C1 segment of cervical spinal cord (tissue), 14 donors: ENCODE measurements at regions not wholly inside any gene's neighbourhood (a gene's known extent, or its start where the extent isn't known, plus 50 kb on each side); places are given as distances from the start of the nearest gene placed in this dataset.
"Not testable (repeated sequence)": the region's sequence is repeated elsewhere in the genome, so short reads cannot be mapped to it uniquely, and the experiment has no call there.

Source experiments
- DNase-seq, 14 donors: peaks; one replicate each; lab custom pipeline; 2025; lab: John Stamatoyannopoulos, UW

- DNase-seq = peak in 13 of 14 donors; percentile 6 to 84 (median 28)
Observed at GRCh38 chr4:128454281-128454871, 166.8 kb upstream of the PGRMC2 start.

DNA sequence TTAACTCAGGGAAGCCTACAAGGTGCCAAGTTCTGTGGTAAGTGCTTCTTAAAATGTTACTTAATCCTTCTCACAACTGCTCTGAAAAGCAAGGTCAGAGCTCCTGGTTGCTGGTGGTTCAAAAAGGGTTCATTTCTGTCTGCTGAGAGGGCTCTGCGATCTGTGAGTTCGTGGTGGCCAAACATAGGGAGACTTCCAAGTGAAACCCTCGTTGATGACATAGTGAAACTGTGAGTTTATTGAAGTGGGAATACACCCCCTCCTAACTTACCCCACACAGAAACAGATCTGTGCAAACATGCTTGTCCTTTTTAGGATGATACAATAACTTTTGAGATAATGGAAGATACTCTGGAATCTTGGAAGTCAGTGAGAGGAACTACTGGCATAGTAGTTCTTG, 164.8 kb upstream of the PGRMC2 start:
- DNase-seq = no peak

- no peak for DNase-seq
Observed at GRCh38 chr4:128451270-128451905, 163.8 kb upstream of the PGRMC2 start.

GRCh38 chr4:128450326-128451120, 162.9 kb upstream of the PGRMC2 start:
- DNase-seq = no peak

- DNase-seq = no peak
Observed at GRCh38 chr4:128449251-128449650, 161.6 kb upstream of the PGRMC2 start.

DNA sequence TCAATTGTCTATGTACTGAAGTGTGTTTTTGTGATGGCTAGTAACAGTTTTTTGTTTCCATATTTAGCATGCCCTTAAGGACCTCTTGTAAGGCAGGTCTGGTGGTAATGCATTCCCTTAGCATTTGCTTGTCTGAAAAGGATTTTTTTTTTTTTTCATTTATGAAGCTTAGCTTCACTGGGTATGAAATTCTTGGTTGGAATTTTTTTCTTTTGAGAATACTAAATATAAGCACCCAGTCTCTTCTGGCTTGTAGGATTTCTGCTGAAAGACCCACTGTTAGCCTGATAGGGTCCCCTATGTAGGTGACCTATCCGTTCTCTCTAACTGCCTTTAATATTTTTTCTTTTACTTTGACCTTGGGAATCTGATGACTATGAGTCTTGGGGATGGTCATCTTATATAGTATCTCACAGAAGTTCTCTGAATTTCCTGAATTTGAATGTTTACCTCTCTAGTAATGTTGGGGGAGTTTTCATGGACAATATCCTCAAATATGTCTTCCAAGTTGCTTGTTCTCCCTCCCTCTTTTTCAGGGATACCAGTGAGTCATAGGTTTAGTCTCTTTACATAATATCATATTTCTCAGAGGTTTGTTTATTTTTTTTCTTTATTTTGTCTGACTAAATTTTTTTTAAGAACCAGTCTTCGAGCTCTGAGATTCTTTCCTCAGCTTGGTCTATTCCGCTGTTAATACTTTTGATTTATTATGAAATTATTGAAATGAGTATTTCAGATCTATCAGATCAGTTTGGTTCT, 157.1 kb upstream of the PGRMC2 start:
- no peak for DNase-seq

DNA sequence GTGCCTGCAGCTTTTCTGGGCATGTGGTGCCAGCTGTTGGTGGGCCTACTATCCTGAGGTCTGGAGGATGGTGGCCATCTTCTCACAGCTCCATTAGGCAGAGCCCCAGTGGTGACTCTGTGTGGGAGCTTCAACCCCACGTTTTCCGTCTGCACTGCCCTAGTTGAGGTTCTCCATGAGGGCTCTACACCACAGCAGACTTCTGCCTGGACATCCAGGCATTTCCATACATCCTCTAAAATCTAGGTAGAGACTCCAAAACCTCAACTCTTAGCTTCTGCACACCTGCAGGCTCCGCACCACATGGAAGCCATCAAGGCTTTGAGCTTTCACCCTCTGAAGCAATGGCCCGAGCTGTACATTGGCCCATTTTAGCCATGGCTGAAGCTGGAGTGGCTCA, 153.3 kb upstream of the PGRMC2 start:
- no peak for DNase-seq

DNA sequence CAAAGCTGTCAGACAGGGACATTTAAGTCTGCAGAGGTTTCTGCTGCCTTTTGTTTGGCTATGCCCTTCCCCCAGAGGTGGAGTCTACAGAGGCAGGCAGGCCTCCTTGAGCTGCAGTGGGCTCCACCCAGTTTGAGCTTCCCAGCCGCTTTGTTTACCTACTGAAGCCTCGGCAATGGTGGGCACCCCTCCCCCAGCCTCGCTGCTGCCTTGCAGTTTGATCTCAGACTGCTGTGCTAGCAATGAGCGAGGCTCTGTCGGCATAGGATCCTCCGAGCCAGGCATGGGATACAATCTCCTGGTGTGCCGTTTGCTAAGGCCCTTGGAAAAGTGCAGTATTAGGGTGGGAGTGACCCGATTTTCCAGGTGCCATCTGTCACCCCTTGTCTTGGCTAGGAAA, 149.4 kb upstream of the PGRMC2 start:
- DNase-seq = not testable (repeated sequence)

DNA sequence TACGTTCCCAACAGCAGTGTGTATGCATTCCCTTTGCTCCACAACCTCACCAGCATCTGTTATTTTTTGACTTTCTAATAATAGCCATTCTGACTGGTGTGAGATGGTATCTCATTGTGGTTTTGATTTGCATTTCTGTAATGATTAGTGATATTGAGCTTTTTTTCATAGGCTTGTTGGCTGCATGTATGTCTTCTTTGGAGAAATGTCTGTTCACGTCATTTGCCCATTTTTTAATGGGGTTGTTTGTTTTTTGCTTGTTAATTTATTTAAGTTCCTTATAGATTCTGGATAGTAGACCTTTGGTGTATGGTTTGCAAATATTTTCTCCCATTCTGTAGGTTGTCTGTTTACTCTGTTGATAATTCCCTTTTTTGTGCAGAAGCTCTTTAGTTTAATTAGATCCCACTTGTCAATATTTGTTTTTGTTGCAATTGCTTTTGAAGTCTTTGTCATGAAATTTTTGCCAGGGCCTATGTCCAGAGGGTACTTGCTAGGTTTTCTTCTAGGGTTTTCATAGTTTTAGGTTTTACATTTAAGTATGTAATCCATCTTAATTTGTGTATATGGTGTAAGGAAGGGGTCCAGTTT, 141.5 kb upstream of the PGRMC2 start:
- not testable (repeated sequence) for DNase-seq

DNA sequence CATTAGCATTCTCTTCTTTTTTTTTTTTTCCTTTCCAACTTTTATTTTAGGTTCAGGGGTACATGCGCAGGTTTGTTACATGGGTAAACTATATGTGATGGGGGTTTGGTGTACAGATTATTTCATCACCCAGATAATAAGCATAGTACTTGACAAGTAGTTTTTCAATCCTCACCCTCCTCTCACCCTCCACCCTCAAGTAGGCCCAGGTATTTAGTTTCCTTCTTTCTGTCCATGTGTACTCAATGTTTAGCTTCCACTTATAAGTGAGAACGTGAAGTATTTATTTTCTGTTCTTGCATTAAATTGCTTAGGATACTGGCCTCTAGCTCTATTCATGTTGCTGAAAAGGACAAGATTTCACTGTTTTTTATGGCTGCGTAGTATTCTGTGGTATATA, 140.8 kb upstream of the PGRMC2 start:
- no peak for DNase-seq

DNA sequence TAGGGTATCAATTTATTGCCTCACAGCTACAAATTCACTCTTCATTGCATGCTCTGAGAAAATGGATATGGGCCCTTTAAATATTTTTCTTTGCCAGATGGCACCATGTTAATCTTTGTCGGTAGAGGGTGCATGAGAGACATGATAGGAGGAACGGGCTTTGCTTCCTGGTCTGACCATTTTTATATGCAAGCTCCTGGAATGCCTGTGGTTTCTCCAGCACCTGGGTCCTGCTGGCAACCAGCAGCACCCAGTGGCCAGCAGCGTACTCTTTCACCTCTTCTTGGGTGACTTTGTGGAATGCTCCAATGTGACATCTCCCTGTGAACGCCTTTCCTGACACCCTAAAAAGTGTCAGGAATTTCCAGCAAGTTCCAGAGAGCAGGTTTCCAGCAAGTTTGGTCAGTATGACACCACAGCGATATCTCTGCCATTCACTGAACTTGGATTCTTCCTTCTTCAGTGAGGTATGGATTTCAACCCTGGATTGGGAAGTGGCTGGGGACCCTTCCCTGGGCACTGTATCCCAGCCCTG, 140.3 kb upstream of the PGRMC2 start:
- no peak for DNase-seq

GRCh38 chr4:128424527-128425497, 137.2 kb upstream of the PGRMC2 start:
- DNase-seq = no peak

DNA sequence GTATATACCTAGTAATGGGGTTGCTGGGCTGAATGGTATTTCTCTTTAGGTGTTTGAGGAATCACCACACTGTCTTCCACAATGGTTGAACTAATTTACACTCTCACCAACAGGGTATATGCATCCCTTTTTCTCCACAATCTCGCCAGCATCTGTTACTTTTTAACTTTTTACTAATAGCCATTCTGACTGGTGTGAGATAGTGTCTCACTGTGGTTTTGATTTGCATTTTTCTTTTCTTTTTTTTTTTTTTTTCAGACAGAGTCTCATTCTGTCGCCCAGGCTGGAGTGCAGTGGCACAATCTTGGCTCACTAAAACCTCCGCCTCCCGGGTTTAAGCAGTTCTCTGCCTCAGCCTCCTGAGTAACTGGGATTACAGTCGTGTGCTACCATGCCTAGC, 134.7 kb upstream of the PGRMC2 start:
- not testable (repeated sequence) for DNase-seq

- no peak for DNase-seq
Observed at GRCh38 chr4:128416921-128417320, 129.3 kb upstream of the PGRMC2 start.

DNA sequence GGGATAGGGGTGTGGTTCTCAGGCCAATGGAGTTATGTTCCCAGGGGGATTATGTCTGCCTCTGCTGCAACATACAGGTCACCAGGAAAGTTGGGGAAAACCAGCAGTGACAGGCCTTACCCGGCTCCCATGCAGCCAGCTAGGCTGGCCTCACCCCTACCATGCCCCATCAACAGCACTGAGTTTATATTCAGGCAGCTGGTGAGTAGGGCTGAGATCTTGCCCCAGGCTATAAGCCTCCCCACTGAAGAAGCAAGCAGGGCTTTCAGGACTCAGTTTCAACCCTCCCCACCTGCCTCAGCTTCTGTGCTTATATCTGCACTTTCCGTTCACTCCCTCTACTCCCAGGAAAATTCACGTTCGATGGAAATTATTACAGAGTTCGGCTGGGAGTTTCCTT, 122.4 kb upstream of the PGRMC2 start:
- DNase-seq = no peak

DNA sequence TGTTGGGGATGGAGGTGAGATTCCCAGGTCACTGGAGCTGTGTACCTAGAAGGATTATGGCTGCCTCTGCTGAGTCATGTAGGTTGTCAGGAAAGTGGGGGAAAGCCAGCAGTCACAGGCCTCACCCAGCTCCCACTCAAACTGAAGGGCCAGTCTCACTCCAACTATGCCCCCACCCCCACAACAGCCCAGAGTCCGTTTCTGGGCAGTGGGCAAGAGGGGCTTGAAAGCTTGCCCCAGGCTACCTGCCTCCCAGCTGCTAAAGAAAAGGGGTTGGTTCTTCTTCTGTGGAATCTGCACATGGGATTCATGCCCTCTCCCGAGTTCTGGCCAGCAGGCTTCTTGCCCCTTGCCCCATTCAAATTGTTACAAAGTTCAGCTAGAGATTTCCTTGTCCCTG, 116.0 kb upstream of the PGRMC2 start:
- no peak for DNase-seq

GRCh38 chr4:128394778-128395177, 107.2 kb upstream of the PGRMC2 start:
- no peak for DNase-seq

DNA sequence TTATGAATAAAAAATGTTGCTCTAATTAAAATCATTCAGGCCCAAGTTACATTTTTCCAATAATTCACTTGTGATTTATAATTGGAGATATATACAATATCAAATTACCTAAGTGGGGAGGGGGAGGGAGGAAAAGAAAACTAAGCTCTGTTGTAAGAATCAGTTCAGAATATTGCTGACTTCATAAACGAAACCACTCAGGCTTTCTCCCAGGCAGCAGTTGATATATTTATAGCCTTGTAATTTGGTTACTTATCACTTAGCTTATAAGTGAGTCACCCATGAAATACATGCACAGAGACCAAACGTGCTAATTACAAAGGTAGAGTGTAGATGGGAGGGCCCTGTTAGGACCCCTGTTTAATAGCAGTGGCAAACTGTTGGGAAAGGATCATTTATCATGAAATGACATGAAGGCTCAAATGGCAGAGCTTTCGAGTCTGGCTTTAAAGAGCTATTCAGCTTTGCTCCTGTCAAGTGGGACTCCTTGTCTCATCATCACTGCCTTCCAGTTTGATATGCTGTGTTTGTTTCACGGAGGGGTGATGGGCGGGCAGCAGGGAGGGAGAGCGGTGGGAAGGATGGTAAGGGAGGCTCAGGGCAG, 105.6 kb upstream of the PGRMC2 start:
- DNase-seq = no peak

GRCh38 chr4:128390475-128390996, 102.9 kb upstream of the PGRMC2 start:
- no peak for DNase-seq

- no peak for DNase-seq
Observed at GRCh38 chr4:128388796-128389195, 101.2 kb upstream of the PGRMC2 start.
